Pancreas (tissue), 10 donors: ENCODE measurements at regions not wholly inside any gene's neighbourhood (a gene's known extent, or its start where the extent isn't known, plus 50 kb on each side); places are given as distances from the start of the nearest gene placed in this dataset.

ENCODE experiments used
- ATAC-seq, 4 donors: fragments of 200-7000 bp; cut with Tn5 transposase; one replicate each; pipeline versions ENCODE4 v1.8.0 to v1.9.1; 2020; ENCODE audit warnings: mild to moderate bottlenecking in 4 of 4, moderate library complexity in 4 of 4
- DNase-seq, 6 donors: peaks; one replicate each; pipeline ENCODE4 v3.0.0-alpha.2; 2020
- FAIRE-seq: peaks from 2 replicates; lab custom pipeline; 2012; peaks lifted over from hg19 to GRCh38; lab: Jason Lieb, UNC
- H3K27ac ChIP-seq, 4 donors: fragments of 200-600 bp; sonication (generic); 1 replicate in 3 of 4; 2 replicates in 1 of 4; pipeline versions ENCODE4 v1.5.0 to v1.8.0; 2020
- H3K27me3 ChIP-seq, 4 donors: fragments of 200-600 bp; one replicate each; pipeline ENCODE4 v1.8.0; 2021
- H3K36me3 ChIP-seq, 3 donors: fragments of 200-600 bp; sonication (generic) in 1 of 3; one replicate each; pipeline versions ENCODE4 v1.5.0 to v1.8.0; 2020 to 2021
- H3K4me1 ChIP-seq, 3 donors: fragments of 200-600 bp; one replicate each; pipeline ENCODE4 v1.8.0; 2021
- H3K4me3 ChIP-seq, 4 donors: fragments of 200-600 bp; sonication (generic) in 2 of 4; one replicate each; pipeline versions ENCODE4 v1.5.0 to v1.8.0; 2020 to 2021
- H3K9me3 ChIP-seq, 4 donors: fragments of 200-600 bp; one replicate each; pipeline ENCODE4 v1.8.0; 2021
- CTCF ChIP-seq, 4 donors: fragments of 200-600 bp; sonication (generic) in 3 of 4; IDR thresholded peaks; one replicate each; pipeline versions ENCODE4 v1.5.0 to v1.8.0; 2021; ENCODE audit warnings: antibody characterized with exemption in 4 of 4
- WGBS, 2 donors: extraction: QIAGEN DNeasy Blood & Tissue Kit; methylation state at CpG; one replicate each; pipeline ENCODE4 v1.1.7; 2013; 5-methylcytosine and 5-hydroxymethylcytosine counted together
- intact Hi-C, 3 donors: fragments of 100-400 bp; cut with DNase I; formaldehyde crosslinking; loops; one replicate each; pipeline versions ENCODE4 v1.11.1 to v1.14.2; 2022
- donor health status: healthy with polysubstance abuse.
- donor health status: DM: no; HTN: no; CAD: no; lungs with moderate emphysema.
- donor health status: DM: no; HTN: no; CAD: no.
- donor health status: control.
- donor health status: control.
- donor health status: Bipolar disorder and iron deficiency.
- donor health status: DM: yes; HTN: yes; CAD: no.
- donor health status: DM: no; HTN: no; CAD: no.
- donor health status: DM: no; HTN: no; CAD: no.
- donor health status: DM: yes; HTN: yes; CAD: no.

GRCh38 chr11:21634956-21635355 is 557.9 kb upstream of the ANO5 start:
- Histone ChIP-seq H3K9me3 (no peaks in the 10 kb centered on the region), H3K27ac (no peak overlapping the region), H3K4me1 (no peaks in the 10 kb centered on the region), H3K4me3 (no peak overlapping the region), H3K27me3 (no peaks in the 10 kb centered on the region), H3K36me3 (no peaks in the 10 kb centered on the region)
- DNase-seq (no peak), ATAC-seq (no peak), FAIRE-seq (no peak)
- TF ChIP-seq CTCF (IDR thresholded peaks at IDR 0.05): no peak
- intact Hi-C loops: no loop called here

GRCh38 chr11:21635394-21636145 is 557.3 kb upstream of the ANO5 start:
- Histone ChIP-seq H3K4me1 (no peaks in the 10 kb centered on the region), H3K27ac (no peak overlapping the region), H3K27me3 (no peaks in the 10 kb centered on the region), H3K9me3 (no peaks in the 10 kb centered on the region), H3K4me3 (no peak overlapping the region), H3K36me3 (no peaks in the 10 kb centered on the region)
- FAIRE-seq: no peak
- no peak for ATAC-seq
- intact Hi-C loops: no loop called here
- no peak for DNase-seq
- WGBS, 2 donors: 43 to 51% methylated on average over 2 of the region's 2 CpGs
- no peak for TF ChIP-seq CTCF (IDR thresholded peaks at IDR 0.05)

- Histone ChIP-seq H3K27me3 (no peaks in the 10 kb centered on the region), H3K9me3 (no peaks in the 10 kb centered on the region), H3K4me1 (no peaks in the 10 kb centered on the region), H3K27ac (no peak overlapping the region), H3K4me3 (no peak overlapping the region), H3K36me3 (no peaks in the 10 kb centered on the region)
- intact Hi-C loops: no loop called here
- no peak for FAIRE-seq
- ATAC-seq: no peak
- no peak for DNase-seq
- no peak for TF ChIP-seq CTCF (IDR thresholded peaks at IDR 0.05)
Measured at GRCh38 chr11:21636561-21636960, 556.3 kb upstream of the ANO5 start.

- H3K27me3 ChIP-seq: no peaks in the 10 kb centered on the region
- ATAC-seq: no peak
- intact Hi-C loops: no loop called here
Measured at GRCh38 chr11:21640491-21640890, 552.4 kb upstream of the ANO5 start.

More at GRCh38 chr11:21640491-21640890, 552.4 kb upstream of the ANO5 start:
- FAIRE-seq (no peak), DNase-seq (no peak)
- 57% methylated on average over 1 of the region's 1 CpG for WGBS, 2 donors
- Histone ChIP-seq H3K36me3 (no peaks in the 10 kb centered on the region), H3K9me3 (no peaks in the 10 kb centered on the region), H3K27ac (no peak overlapping the region), H3K4me1 (no peaks in the 10 kb centered on the region), H3K4me3 (no peak overlapping the region)
- no peak for TF ChIP-seq CTCF (IDR thresholded peaks at IDR 0.05)
